22Rv1 (cell line): ENCODE measurements at regions not wholly inside any gene's neighbourhood (a gene's known extent, or its start where the extent isn't known, plus 50 kb on each side); places are given as distances from the start of the nearest gene placed in this dataset.

ENCODE experiments used
- ZFX ChIP-seq: fragments of 450-650 bp; IDR thresholded peaks from 2 replicates; pipeline ENCODE4 v1.6.1; 2017; ENCODE audit warnings: antibody characterized with exemption, borderline replicate concordance
- TF ChIP-seq, protein P1 (sequence below): fragments of 450-650 bp; IDR thresholded peaks from 2 replicates; pipeline ENCODE4 v1.5.1; 2017; ENCODE audit warnings: mild to moderate bottlenecking

DNA sequence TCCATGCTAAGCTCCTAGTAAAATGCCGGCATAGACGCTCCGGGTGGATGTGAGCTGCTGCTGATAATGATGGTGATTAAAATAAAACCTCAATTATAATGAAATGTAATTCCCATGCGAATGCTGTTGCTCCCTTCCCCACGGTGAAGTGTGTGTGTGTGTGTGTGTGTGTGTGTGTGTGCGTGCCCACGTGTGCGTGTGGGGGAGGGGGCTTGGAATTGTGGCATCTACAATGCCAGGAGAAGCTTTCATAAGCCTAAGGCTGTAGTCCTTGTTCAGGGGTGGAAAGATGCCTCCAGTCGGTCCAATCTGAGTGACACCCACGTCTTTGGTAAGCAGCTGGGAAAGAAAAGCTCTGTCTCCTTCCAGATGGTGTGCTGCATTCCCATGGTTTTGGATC lies 137.9 kb downstream of the CDH26 start:
- TF ChIP-seq, protein P1, sequence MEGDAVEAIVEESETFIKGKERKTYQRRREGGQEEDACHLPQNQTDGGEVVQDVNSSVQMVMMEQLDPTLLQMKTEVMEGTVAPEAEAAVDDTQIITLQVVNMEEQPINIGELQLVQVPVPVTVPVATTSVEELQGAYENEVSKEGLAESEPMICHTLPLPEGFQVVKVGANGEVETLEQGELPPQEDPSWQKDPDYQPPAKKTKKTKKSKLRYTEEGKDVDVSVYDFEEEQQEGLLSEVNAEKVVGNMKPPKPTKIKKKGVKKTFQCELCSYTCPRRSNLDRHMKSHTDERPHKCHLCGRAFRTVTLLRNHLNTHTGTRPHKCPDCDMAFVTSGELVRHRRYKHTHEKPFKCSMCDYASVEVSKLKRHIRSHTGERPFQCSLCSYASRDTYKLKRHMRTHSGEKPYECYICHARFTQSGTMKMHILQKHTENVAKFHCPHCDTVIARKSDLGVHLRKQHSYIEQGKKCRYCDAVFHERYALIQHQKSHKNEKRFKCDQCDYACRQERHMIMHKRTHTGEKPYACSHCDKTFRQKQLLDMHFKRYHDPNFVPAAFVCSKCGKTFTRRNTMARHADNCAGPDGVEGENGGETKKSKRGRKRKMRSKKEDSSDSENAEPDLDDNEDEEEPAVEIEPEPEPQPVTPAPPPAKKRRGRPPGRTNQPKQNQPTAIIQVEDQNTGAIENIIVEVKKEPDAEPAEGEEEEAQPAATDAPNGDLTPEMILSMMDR: no peak
- TF ChIP-seq ZFX: no peak
